ENCODE measurements at regions not wholly inside any gene's neighbourhood (a gene's known extent, or its start where the extent isn't known, plus 50 kb on each side); places are given as distances from the start of the nearest gene placed in this dataset.

DNA sequence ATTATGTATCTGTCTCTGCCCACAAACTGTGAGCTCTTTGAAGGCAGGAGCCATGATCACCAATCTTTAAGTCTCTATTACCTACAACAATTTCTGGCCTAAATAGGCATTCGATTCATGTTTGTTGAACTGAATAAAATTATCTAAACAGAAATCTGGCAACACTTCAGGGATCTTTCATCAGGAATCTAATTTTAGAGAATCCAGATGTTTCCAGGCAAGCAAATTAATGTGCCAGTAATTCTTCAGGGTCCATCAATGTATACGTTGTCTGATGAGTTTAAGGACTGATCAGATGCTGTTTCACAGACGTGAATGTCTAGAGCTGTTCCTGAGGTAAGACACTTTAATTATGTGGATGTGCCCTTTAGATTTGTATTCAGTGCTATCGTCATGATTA, 524.4 kb downstream of the PTPRC start:
- no peaks in the 10 kb centered on the region for H3K4me1 ChIP-seq (ENCODE audit: control insufficient read depth in 2 of 3, insufficient read depth in 2 of 3, low read depth in 1 of 3, low read length in 3 of 3)
- H3K27ac ChIP-seq (ENCODE audit: low read depth in 2 of 2, low read length in 2 of 2), result no peak overlapping the region
- H3K4me3 ChIP-seq (ENCODE audit: low read length in 3 of 3), result no peak overlapping the region
- H3K36me3 ChIP-seq (ENCODE audit: control insufficient read depth in 2 of 3, insufficient read depth in 3 of 3, low read length in 3 of 3), result no peaks in the 10 kb centered on the region
- intact Hi-C loops (cut with DNase I), result no loop called here
- DNase-seq (no peak), FAIRE-seq (no peak)
- TF ChIP-seq CTCF (IDR thresholded peaks at IDR 0.05; ENCODE audit: borderline replicate concordance, extremely low read depth, insufficient read depth), result no peak
- H3K9me3 ChIP-seq (ENCODE audit: control insufficient read depth in 2 of 3, insufficient read depth in 1 of 3, low read length in 3 of 3), result no peaks in the 10 kb centered on the region
- no peaks in the 10 kb centered on the region for H3K27me3 ChIP-seq (ENCODE audit: control insufficient read depth, insufficient read depth, low read length)
- no peak overlapping the region for H3K9ac ChIP-seq (ENCODE audit: low read length in 3 of 3)

DNA sequence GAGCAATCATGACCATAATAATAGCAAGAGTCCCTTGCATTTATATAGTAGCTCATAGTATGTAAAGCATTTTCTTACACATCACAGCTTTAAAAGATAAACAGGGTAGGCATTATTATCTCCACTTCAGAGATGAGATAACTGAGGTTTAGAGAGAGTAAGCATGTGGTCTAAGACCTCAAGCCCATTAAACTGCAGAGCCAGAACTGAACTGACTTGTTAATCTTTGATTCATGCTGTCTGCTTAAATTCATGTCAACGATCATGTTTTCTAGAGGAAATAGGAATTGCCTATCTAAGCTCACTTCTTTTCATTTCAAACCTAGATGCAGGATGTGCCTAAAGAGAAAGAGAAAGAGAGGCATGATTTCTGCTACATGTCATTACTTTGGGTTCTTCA, 524.8 kb downstream of the PTPRC start:
- Histone ChIP-seq H3K9ac (ENCODE audit: low read length in 3 of 3) (no peak overlapping the region), H3K36me3 (ENCODE audit: control insufficient read depth in 2 of 3, insufficient read depth in 3 of 3, low read length in 3 of 3) (no peaks in the 10 kb centered on the region), H3K27me3 (ENCODE audit: control insufficient read depth, insufficient read depth, low read length) (no peaks in the 10 kb centered on the region), H3K9me3 (ENCODE audit: control insufficient read depth in 2 of 3, insufficient read depth in 1 of 3, low read length in 3 of 3) (no peaks in the 10 kb centered on the region), H3K27ac (ENCODE audit: low read depth in 2 of 2, low read length in 2 of 2) (no peak overlapping the region), H3K4me1 (ENCODE audit: control insufficient read depth in 2 of 3, insufficient read depth in 2 of 3, low read depth in 1 of 3, low read length in 3 of 3) (no peaks in the 10 kb centered on the region), H3K4me3 (ENCODE audit: low read length in 3 of 3) (no peak overlapping the region)
- DNase-seq, result no peak
- intact Hi-C loops (cut with DNase I), result no loop called here
- no peak for TF ChIP-seq CTCF (IDR thresholded peaks at IDR 0.05; ENCODE audit: borderline replicate concordance, extremely low read depth, insufficient read depth)
- no peak for FAIRE-seq

DNA sequence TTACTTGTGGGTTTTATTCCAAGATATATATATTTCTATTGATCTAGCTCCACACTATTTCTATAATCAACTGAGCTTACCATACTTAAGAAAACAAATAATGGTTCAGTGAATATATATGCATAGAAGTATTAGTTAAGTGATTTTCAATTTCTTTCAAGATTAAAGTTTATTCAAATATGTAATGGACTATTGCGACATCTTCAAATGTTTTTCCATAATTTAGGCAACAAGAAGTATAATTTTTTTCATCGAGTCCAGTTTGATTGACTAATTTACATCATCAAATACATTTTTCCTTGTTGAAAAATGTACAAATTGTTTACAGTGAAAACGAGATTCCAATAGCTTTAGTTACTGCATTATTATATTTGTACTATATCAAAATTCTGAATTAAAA, 528.6 kb downstream of the PTPRC start:
- intact Hi-C loops (cut with DNase I), result no loop called here
- Histone ChIP-seq H3K4me3 (ENCODE audit: low read length in 3 of 3) (no peak overlapping the region), H3K27ac (ENCODE audit: low read depth in 2 of 2, low read length in 2 of 2) (no peak overlapping the region), H3K9me3 (ENCODE audit: control insufficient read depth in 2 of 3, insufficient read depth in 1 of 3, low read length in 3 of 3) (no peaks in the 10 kb centered on the region), H3K4me1 (ENCODE audit: control insufficient read depth in 2 of 3, insufficient read depth in 2 of 3, low read depth in 1 of 3, low read length in 3 of 3) (no peaks in the 10 kb centered on the region), H3K9ac (ENCODE audit: low read length in 3 of 3) (no peak overlapping the region), H3K36me3 (ENCODE audit: control insufficient read depth in 2 of 3, insufficient read depth in 3 of 3, low read length in 3 of 3) (no peaks in the 10 kb centered on the region), H3K27me3 (ENCODE audit: control insufficient read depth, insufficient read depth, low read length) (no peaks in the 10 kb centered on the region)
- no peak for DNase-seq
- FAIRE-seq, result peak; percentile 73
- TF ChIP-seq CTCF (IDR thresholded peaks at IDR 0.05; ENCODE audit: borderline replicate concordance, extremely low read depth, insufficient read depth), result no peak

- no peak for TF ChIP-seq CTCF (IDR thresholded peaks at IDR 0.05; ENCODE audit: borderline replicate concordance, extremely low read depth, insufficient read depth)
- DNase-seq (no peak), FAIRE-seq (no peak)
Measured at GRCh38 chr1:199168888-199169585, 530.2 kb downstream of the PTPRC start.

More at GRCh38 chr1:199168888-199169585, 530.2 kb downstream of the PTPRC start:
- intact Hi-C loops (cut with DNase I), result no loop called here
- Histone ChIP-seq H3K36me3 (ENCODE audit: control insufficient read depth in 2 of 3, insufficient read depth in 3 of 3, low read length in 3 of 3) (no peaks in the 10 kb centered on the region), H3K9me3 (ENCODE audit: control insufficient read depth in 2 of 3, insufficient read depth in 1 of 3, low read length in 3 of 3) (no peaks in the 10 kb centered on the region), H3K9ac (ENCODE audit: low read length in 3 of 3) (no peak overlapping the region), H3K4me3 (ENCODE audit: low read length in 3 of 3) (no peak overlapping the region), H3K27me3 (ENCODE audit: control insufficient read depth, insufficient read depth, low read length) (no peaks in the 10 kb centered on the region), H3K27ac (ENCODE audit: low read depth in 2 of 2, low read length in 2 of 2) (no peak overlapping the region), H3K4me1 (ENCODE audit: control insufficient read depth in 2 of 3, insufficient read depth in 2 of 3, low read depth in 1 of 3, low read length in 3 of 3) (no peaks in the 10 kb centered on the region)

Data from kidney (tissue), 13 donors.